22Rv1 (cell line): ENCODE measurements at regions not wholly inside any gene's neighbourhood (a gene's known extent, or its start where the extent isn't known, plus 50 kb on each side); places are given as distances from the start of the nearest gene placed in this dataset.

Experiments used
- H3K27ac ChIP-seq: fragments of 450-650 bp; 2 replicates; pipeline ENCODE4 v1.5.1; 2017
- CTCF ChIP-seq: fragments of 450-650 bp; IDR thresholded peaks from 2 replicates; pipeline ENCODE4 v1.5.1; 2017; ENCODE audit warnings: mild to moderate bottlenecking
- ZFX ChIP-seq: fragments of 450-650 bp; IDR thresholded peaks from 2 replicates; pipeline ENCODE4 v1.6.1; 2017; ENCODE audit warnings: antibody characterized with exemption, borderline replicate concordance

DNA sequence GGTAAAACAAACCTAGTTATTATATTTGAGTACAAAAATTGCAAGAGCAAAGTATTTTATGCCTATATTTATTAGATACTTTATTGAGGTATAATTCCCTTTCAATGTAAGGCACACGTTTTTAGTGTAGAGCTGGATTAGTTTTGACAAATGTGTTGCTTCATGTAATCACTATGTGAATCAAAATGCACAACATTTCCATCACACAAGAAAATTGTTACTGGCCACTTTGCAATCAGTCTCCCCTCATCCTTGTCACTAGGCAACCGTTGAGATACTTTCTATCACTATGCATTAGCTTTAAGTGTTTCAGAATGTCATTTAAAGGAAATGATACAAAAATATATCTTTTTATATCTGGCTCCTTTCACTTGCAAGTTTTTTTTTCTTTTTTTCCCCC is 531.0 kb downstream of the CCER1 start:
- no peak for TF ChIP-seq ZFX
- no peak for TF ChIP-seq CTCF
- H3K27ac ChIP-seq: no peak overlapping the region

DNA sequence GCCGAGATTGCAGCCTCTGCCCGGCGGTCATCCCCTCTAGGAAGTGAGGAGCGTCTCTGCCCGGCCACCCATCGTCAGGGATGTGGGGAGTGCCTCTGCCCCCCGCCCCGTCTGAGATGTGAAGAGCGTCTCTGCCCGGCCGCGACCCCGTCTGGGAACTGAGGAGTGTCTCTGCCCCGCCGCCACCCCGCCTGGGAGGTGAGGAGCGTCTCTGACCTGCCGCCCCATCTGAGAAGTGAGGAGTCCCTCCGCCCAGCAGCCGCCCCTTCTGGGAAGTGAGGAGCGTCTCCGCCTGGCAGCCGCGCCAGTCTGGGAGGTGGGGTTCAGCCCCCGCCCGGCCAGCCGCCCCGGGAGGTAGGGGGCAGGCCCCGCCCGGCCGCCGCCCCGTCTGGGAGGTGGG is 544.0 kb downstream of the CCER1 start:
- no peak overlapping the region for H3K27ac ChIP-seq
- no peak for TF ChIP-seq ZFX
- no peak for TF ChIP-seq CTCF

DNA sequence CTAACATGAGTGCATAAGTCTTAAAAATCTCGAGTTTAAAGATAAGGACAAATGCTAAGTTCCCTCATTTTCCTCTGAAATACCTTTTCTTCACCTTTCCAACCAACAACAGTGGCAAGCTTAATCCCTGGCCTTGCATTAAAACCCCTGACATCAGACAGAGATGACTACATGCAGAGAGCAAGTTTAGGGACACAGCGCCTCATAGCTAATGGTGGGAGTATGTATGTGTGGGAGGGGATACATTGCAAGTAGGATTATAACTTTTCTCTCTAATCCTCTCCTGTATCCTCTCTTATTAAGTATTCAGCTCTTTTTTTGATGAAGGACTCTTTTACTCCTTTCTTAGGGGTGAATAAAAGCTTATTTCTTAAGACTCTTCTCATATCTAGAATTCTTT is 547.1 kb downstream of the CCER1 start:
- H3K27ac ChIP-seq: no peak overlapping the region
- TF ChIP-seq ZFX (no peak), CTCF (no peak)

- no peak overlapping the region for H3K27ac ChIP-seq
- TF ChIP-seq CTCF: no peak
- TF ChIP-seq ZFX: no peak
Observed at GRCh38 chr12:90404071-90404470, 550.9 kb downstream of the CCER1 start.

GRCh38 chr12:90401185-90401584 is 553.8 kb downstream of the CCER1 start:
- TF ChIP-seq CTCF (no peak), ZFX (no peak)
- no peak overlapping the region for H3K27ac ChIP-seq

GRCh38 chr12:90399357-90399756 is 555.6 kb downstream of the CCER1 start:
- H3K27ac ChIP-seq: no peak overlapping the region
- TF ChIP-seq ZFX: no peak
- no peak for TF ChIP-seq CTCF

- H3K27ac ChIP-seq: no peak overlapping the region
- no peak for TF ChIP-seq CTCF
- no peak for TF ChIP-seq ZFX
Observed at GRCh38 chr12:90398285-90398836, 556.6 kb downstream of the CCER1 start.
